Dermis microvascular lymphatic vessel endothelial cell (primary cell): ENCODE measurements at regions not wholly inside any gene's neighbourhood (a gene's known extent, or its start where the extent isn't known, plus 50 kb on each side); places are given as distances from the start of the nearest gene placed in this dataset.
"Not testable (repeated sequence)": the region's sequence is repeated elsewhere in the genome, so short reads cannot be mapped to it uniquely, and the experiment has no call there.

ENCODE experiments used
- DNase-seq, 2 donors: peaks; one replicate each; pipeline versions ENCODE4 v3.0.0 to v3.0.0-alpha.2; 2010; ENCODE audit warnings: low read depth in 2 of 2

- no peak for DNase-seq
Observed at GRCh38 chr14:105947599-105947998, 421.2 kb downstream of the TMEM121 start.

- not testable (repeated sequence) for DNase-seq
Observed at GRCh38 chr14:105948955-105949354, 422.6 kb downstream of the TMEM121 start.

GRCh38 chr14:105950364-105950892, 424.0 kb downstream of the TMEM121 start:
- not testable (repeated sequence) for DNase-seq

GRCh38 chr14:105951399-105951798, 425.0 kb downstream of the TMEM121 start:
- no peak for DNase-seq

- no peak for DNase-seq
Observed at GRCh38 chr14:105952222-105952621, 425.8 kb downstream of the TMEM121 start.

GRCh38 chr14:105952826-105953225, 426.4 kb downstream of the TMEM121 start:
- DNase-seq, result no peak

GRCh38 chr14:105961625-105962024, 435.2 kb downstream of the TMEM121 start:
- not testable (repeated sequence) for DNase-seq

GRCh38 chr14:105962532-105962931, 436.1 kb downstream of the TMEM121 start:
- no peak for DNase-seq

- DNase-seq, result no peak
Observed at GRCh38 chr14:105968291-105968690, 441.9 kb downstream of the TMEM121 start.

- not testable (repeated sequence) for DNase-seq
Observed at GRCh38 chr14:105969026-105969425, 442.6 kb downstream of the TMEM121 start.

GRCh38 chr14:105970821-105971220, 444.4 kb downstream of the TMEM121 start:
- not testable (repeated sequence) for DNase-seq

GRCh38 chr14:105971593-105972500, 445.5 kb downstream of the TMEM121 start:
- no peak for DNase-seq

GRCh38 chr14:105974902-105975301, 448.5 kb downstream of the TMEM121 start:
- no peak for DNase-seq

GRCh38 chr14:105978618-105979295, 452.4 kb downstream of the TMEM121 start:
- no peak for DNase-seq

GRCh38 chr14:105979446-105979845, 453.1 kb downstream of the TMEM121 start:
- no peak for DNase-seq

GRCh38 chr14:105980224-105980623, 453.8 kb downstream of the TMEM121 start:
- DNase-seq, result no peak

- DNase-seq, result not testable (repeated sequence)
Observed at GRCh38 chr14:105981517-105982302, 455.3 kb downstream of the TMEM121 start.

GRCh38 chr14:105982664-105983063, 456.3 kb downstream of the TMEM121 start:
- no peak for DNase-seq

- DNase-seq, result no peak
Observed at GRCh38 chr14:105986894-105987284, 460.5 kb downstream of the TMEM121 start.

- DNase-seq, result no peak
Observed at GRCh38 chr14:105987563-105987962, 461.2 kb downstream of the TMEM121 start.

GRCh38 chr14:105989566-105990302, 463.4 kb downstream of the TMEM121 start:
- DNase-seq, result no peak
